Thyroid gland (tissue), 4 donors: ENCODE measurements at regions not wholly inside any gene's neighbourhood (a gene's known extent, or its start where the extent isn't known, plus 50 kb on each side); places are given as distances from the start of the nearest gene placed in this dataset.

Source experiments
- POLR2A ChIP-seq, 2 donors: fragments of 450-650 bp; IDR thresholded peaks; one replicate each; pipeline ENCODE4 v1.6.1; 2017; ENCODE audit warnings: antibody characterized with exemption in 2 of 2, mild to moderate bottlenecking in 2 of 2, moderate library complexity in 1 of 2
- TF ChIP-seq, protein P1 (sequence below), 6 experiments: fragments of 200-600 bp in 3 of 6; fragments of 450-650 bp in 3 of 6; sonication (generic) in 3 of 6; IDR thresholded peaks; one replicate each; pipeline ENCODE4 v1.5.1; 2016 to 2019; ENCODE audit warnings: antibody characterized with exemption in 6 of 6, mild to moderate bottlenecking in 2 of 6, inconsistent platforms in 1 of 6, moderate library complexity in 1 of 6

DNA sequence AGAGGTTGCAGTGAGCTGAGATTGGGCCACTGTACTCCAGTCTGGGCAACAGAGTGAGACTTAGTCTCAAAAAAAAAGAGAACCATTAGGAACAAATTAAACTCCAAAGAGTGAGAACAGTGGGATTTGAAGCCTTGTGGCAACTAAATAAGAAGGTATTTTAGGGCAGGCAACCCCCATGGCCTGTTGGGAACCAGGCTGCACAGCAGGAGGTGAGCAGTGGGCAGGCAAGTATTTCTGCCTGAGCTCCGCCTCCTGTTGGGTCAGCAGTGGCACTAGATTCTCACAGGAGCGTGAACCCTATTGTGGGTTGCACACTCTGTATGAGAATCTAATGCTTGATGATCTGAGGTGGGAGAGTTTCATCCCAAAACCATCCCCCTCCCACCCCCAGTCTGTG lies 57.6 kb upstream of the MED9 start:
- TF ChIP-seq, protein P1, sequence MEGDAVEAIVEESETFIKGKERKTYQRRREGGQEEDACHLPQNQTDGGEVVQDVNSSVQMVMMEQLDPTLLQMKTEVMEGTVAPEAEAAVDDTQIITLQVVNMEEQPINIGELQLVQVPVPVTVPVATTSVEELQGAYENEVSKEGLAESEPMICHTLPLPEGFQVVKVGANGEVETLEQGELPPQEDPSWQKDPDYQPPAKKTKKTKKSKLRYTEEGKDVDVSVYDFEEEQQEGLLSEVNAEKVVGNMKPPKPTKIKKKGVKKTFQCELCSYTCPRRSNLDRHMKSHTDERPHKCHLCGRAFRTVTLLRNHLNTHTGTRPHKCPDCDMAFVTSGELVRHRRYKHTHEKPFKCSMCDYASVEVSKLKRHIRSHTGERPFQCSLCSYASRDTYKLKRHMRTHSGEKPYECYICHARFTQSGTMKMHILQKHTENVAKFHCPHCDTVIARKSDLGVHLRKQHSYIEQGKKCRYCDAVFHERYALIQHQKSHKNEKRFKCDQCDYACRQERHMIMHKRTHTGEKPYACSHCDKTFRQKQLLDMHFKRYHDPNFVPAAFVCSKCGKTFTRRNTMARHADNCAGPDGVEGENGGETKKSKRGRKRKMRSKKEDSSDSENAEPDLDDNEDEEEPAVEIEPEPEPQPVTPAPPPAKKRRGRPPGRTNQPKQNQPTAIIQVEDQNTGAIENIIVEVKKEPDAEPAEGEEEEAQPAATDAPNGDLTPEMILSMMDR (IDR thresholded peaks at IDR 0.05): no peak
- TF ChIP-seq POLR2A (IDR thresholded peaks at IDR 0.05): no peak
